Ovary (tissue), 7 donors: ENCODE measurements at regions not wholly inside any gene's neighbourhood (a gene's known extent, or its start where the extent isn't known, plus 50 kb on each side); places are given as distances from the start of the nearest gene placed in this dataset.

Source experiments
- DNase-seq, 5 donors: peaks; one replicate each; pipeline ENCODE4 v3.0.0-alpha.2; 2019 to 2020
- H3K27ac ChIP-seq, 2 donors: fragments of 200-600 bp; one replicate each; pipeline versions ENCODE4 v1.5.1 to v1.8.0; 2019 to 2022
- H3K27me3 ChIP-seq: fragments of 200-600 bp; one replicate; pipeline ENCODE4 v1.8.0; 2022
- H3K36me3 ChIP-seq: fragments of 200-600 bp; sonication (generic); one replicate; pipeline ENCODE4 v1.5.1; 2019
- H3K4me1 ChIP-seq: one replicate; pipeline ENCODE4 v1.8.1; 2013; ENCODE audit warnings: mild to moderate bottlenecking, moderate library complexity; ENCODE audit not compliant: insufficient read depth
- H3K4me3 ChIP-seq: fragments of 200-600 bp; sonication (generic); one replicate; pipeline ENCODE4 v1.5.1; 2017
- H3K9me3 ChIP-seq, 2 donors: fragments of 200-600 bp in 1 of 2; sonication (generic) in 1 of 2; one replicate each; pipeline versions ENCODE4 v1.5.1 to v1.8.1; 2013 to 2019; ENCODE audit warnings: mild to moderate bottlenecking in 1 of 2, moderate library complexity in 1 of 2
- EP300 ChIP-seq: sonication (generic); formaldehyde crosslinking; IDR thresholded peaks from one replicate; pipeline ENCODE4 v1.6.1; 2017; ENCODE audit warnings: antibody characterized with exemption
- POLR2A ChIP-seq: fragments of 450-650 bp; IDR thresholded peaks from one replicate; pipeline ENCODE4 v1.6.1; 2017; ENCODE audit warnings: antibody characterized with exemption, mild to moderate bottlenecking, moderate library complexity
- WGBS, 3 donors: extraction: QIAGEN DNeasy Blood & Tissue Kit in 1 of 3; methylation state at CpG; one replicate each; pipeline versions ENCODE4 v1.1.5 to v1.1.7; 2013 to 2017; 5-methylcytosine and 5-hydroxymethylcytosine counted together
- intact Hi-C, 4 donors: fragments of 100-400 bp; cut with DNase I; formaldehyde crosslinking; loops; one replicate each; pipeline versions ENCODE4 v1.11.0 to v1.15.1; 2022 to 2023
- TF ChIP-seq, protein P1 (sequence below), 3 donors: fragments of 450-650 bp in 2 of 3; fragments of 200-600 bp in 1 of 3; IDR thresholded peaks; one replicate each; pipeline versions ENCODE4 v1.5.1 to v1.8.0; 2016 to 2022; ENCODE audit warnings: antibody characterized with exemption in 3 of 3, mild to moderate bottlenecking in 1 of 3
- donor health status: DM: no; HTN: no; CAD: no; lungs with moderate emphysema.
- donor health status: DM: no; HTN: no; CAD: no.
- donor health status: Bipolar disorder and iron deficiency.
- donor health status: DM: no; HTN: no; CAD: no.
- donor health status: DM: yes; HTN: yes; CAD: no.

DNA sequence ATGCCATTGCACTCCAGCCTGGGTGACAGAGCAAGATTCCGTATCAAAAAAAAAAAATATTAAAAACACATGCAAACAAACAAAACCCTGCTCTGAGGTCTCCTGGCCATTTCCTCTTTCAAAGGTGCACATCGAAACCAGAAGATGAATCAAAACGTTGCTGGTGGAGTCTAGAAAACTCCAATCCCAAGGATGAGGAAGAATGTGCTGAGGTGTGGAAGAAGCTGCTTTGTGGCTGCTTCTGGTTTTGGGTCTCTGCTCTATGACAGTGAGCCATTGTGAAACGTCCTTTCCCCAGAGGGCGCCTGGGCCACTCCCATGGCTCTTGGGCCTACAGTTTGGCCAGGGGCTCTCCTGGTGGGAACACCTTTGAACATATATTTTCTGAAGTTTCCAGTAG lies 112.6 kb downstream of the IRF8 start:
- no peak overlapping the region for H3K4me3 ChIP-seq
- no peak for DNase-seq
- intact Hi-C loops, result loop anchor here in 1 of 4 donors (10.0 kb wide), 1 partner anchor 187 kb away; no protein-coding TSS in a partner anchor
- WGBS, 3 donors, result 74 to 84% (median 81%) methylated on average over 5 of the region's 5 CpGs
- H3K27me3 ChIP-seq, result no peaks in the 10 kb centered on the region
- H3K27ac ChIP-seq, result no peak overlapping the region
- H3K9me3 ChIP-seq, result no peaks in the 10 kb centered on the region
- no peaks in the 10 kb centered on the region for H3K36me3 ChIP-seq
- H3K4me1 ChIP-seq, result no peaks in the 10 kb centered on the region
- TF ChIP-seq EP300 (no peak), POLR2A (no peak)
- TF ChIP-seq, protein P1, sequence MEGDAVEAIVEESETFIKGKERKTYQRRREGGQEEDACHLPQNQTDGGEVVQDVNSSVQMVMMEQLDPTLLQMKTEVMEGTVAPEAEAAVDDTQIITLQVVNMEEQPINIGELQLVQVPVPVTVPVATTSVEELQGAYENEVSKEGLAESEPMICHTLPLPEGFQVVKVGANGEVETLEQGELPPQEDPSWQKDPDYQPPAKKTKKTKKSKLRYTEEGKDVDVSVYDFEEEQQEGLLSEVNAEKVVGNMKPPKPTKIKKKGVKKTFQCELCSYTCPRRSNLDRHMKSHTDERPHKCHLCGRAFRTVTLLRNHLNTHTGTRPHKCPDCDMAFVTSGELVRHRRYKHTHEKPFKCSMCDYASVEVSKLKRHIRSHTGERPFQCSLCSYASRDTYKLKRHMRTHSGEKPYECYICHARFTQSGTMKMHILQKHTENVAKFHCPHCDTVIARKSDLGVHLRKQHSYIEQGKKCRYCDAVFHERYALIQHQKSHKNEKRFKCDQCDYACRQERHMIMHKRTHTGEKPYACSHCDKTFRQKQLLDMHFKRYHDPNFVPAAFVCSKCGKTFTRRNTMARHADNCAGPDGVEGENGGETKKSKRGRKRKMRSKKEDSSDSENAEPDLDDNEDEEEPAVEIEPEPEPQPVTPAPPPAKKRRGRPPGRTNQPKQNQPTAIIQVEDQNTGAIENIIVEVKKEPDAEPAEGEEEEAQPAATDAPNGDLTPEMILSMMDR (IDR thresholded peaks at IDR 0.05), result no peak

DNA sequence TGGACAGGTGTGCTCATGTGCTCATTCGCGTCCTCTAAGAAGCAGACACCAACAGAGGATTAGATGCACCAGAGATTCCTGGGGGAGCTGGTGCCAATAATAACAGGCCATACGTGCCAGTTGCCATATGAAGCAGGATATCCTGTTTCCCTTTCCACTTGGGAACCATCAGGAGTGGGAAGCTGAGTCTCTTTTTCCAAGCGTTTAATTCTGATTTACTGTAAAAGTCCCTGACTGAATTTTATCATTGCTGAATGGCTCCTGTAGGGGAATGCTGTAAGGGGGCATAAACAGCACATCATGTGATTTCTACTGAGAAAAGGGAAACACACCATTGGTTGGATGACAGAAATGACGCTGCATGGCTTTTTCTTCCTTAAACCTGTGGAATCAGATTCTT lies 113.3 kb downstream of the IRF8 start:
- Histone ChIP-seq H3K4me1 (no peaks in the 10 kb centered on the region), H3K9me3 (no peaks in the 10 kb centered on the region), H3K27ac (no peak overlapping the region), H3K36me3 (no peaks in the 10 kb centered on the region), H3K4me3 (no peak overlapping the region), H3K27me3 (no peaks in the 10 kb centered on the region)
- DNase-seq, result no peak
- no peak for TF ChIP-seq POLR2A
- TF ChIP-seq, protein P1 (IDR thresholded peaks at IDR 0.05), result no peak
- 71 to 86% (median 80%) methylated on average over 5 of the region's 5 CpGs for WGBS, 3 donors
- intact Hi-C loops, result loop anchor here in 1 of 4 donors (10.0 kb wide), 1 partner anchor 187 kb away; no protein-coding TSS in a partner anchor

DNA sequence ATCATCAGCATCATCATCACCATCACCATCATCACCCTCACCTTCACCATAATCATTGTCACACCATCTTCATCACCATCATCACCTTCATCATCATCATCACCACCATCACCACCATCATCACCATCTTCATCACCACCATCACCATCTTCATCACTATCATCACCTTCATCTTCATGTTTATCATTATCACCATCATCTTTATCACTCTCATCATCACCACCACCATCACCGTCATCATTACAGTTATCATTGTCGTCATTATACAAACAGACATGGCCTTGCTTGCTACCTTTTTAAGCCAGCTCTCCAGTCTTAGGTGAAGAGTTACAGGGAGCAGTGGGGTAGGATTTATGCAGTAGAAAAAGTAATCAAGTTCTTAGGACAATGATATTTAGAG lies 114.9 kb downstream of the IRF8 start:
- Histone ChIP-seq H3K4me3 (no peak overlapping the region), H3K27me3 (no peaks in the 10 kb centered on the region), H3K9me3 (no peaks in the 10 kb centered on the region), H3K36me3 (no peaks in the 10 kb centered on the region), H3K4me1 (no peaks in the 10 kb centered on the region), H3K27ac (no peak overlapping the region)
- DNase-seq, result no peak
- 88 to 94% (median 89%) methylated on average over 2 of the region's 2 CpGs for WGBS, 3 donors
- intact Hi-C loops, result loop anchor here in 1 of 4 donors (10.0 kb wide), 1 partner anchor 189 kb away; no protein-coding TSS in a partner anchor
- TF ChIP-seq EP300 (no peak), POLR2A (no peak)
- TF ChIP-seq, protein P1 (IDR thresholded peaks at IDR 0.05), result no peak

DNA sequence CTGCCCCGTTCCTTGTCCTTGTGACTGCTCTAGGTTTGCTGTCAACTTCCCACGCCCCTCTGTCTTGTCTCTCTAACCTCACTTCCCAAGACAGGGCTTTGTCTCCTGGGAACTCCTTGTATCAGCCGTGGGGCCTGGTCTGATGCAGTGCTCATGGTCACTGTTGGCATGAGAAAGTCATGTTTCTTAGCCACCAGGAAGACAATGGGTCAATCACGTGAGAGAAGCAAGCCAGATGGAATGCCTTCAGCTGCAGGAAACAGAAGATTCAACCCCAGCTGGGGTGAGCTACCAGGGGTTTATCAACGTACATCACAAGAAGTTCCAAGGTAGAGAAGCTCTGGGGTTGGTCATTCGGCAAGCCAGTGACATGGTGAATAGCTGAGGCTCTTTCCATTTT lies 116.6 kb downstream of the IRF8 start:
- H3K27ac ChIP-seq, result no peak overlapping the region
- TF ChIP-seq, protein P1 (IDR thresholded peaks at IDR 0.05), result no peak
- TF ChIP-seq EP300, result no peak
- H3K36me3 ChIP-seq, result no peaks in the 10 kb centered on the region
- no peaks in the 10 kb centered on the region for H3K27me3 ChIP-seq
- WGBS, 3 donors, result 79 to 89% (median 87%) methylated on average over 6 of the region's 6 CpGs
- no peak overlapping the region for H3K4me3 ChIP-seq
- peaks cover 0 to 8% of the 10 kb centered on the region in 2 donors for H3K9me3 ChIP-seq
- no peak for DNase-seq
- intact Hi-C loops, result loop anchor here (1.0 to 10.0 kb wide), 4 partner anchors 189 to 194 kb away; no protein-coding TSS in a partner anchor
- no peaks in the 10 kb centered on the region for H3K4me1 ChIP-seq
